ENCODE measurements at regions not wholly inside any gene's neighbourhood (a gene's known extent, or its start where the extent isn't known, plus 50 kb on each side); places are given as distances from the start of the nearest gene placed in this dataset.

GRCh38 chr10:29723726-29724125 lies 89.0 kb upstream of the SVIL start:
- Histone ChIP-seq H3K4me3 (ENCODE audit: low read length in 3 of 3) (no peak overlapping the region), H3K27me3 (ENCODE audit: control insufficient read depth, insufficient read depth, low read length) (no peaks in the 10 kb centered on the region), H3K36me3 (ENCODE audit: control insufficient read depth in 2 of 3, insufficient read depth in 3 of 3, low read length in 3 of 3) (no peaks in the 10 kb centered on the region), H3K27ac (ENCODE audit: low read depth in 2 of 2, low read length in 2 of 2) (no peak overlapping the region), H3K9ac (ENCODE audit: low read length in 3 of 3) (no peak overlapping the region), H3K4me1 (ENCODE audit: control insufficient read depth in 2 of 3, insufficient read depth in 2 of 3, low read depth in 1 of 3, low read length in 3 of 3) (peaks cover 0 to 4% (median under 1%) of the 10 kb centered on the region in 3 donors), H3K9me3 (ENCODE audit: control insufficient read depth in 2 of 3, insufficient read depth in 1 of 3, low read length in 3 of 3) (peaks cover 0 to 4% (median 0%) of the 10 kb centered on the region in 3 donors)
- intact Hi-C loops (cut with DNase I), result no loop called here
- no peak for TF ChIP-seq CTCF (IDR thresholded peaks at IDR 0.05; ENCODE audit: borderline replicate concordance, extremely low read depth, insufficient read depth)
- DNase-seq (no peak), FAIRE-seq (no peak)

DNA sequence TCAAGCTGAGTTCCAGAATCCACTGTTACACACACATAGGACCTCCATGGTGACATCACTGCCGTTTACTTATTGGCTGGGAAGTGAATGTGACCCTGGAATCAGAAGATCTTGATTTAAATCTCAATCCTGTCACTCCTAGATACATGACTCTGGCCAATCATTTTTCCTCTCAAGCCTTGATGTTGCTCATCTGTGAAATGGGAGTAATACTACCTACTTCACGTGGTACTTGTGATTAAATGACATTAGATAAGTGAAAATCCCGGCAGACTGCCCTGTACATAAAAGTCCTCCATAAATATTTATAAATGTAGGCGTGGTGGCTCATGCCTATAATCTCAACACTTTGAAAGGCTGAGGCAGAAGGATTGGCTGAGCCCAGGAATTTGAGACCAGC lies 88.0 kb upstream of the SVIL start:
- Histone ChIP-seq H3K9me3 (ENCODE audit: control insufficient read depth in 2 of 3, insufficient read depth in 1 of 3, low read length in 3 of 3) (peaks cover 0 to 4% (median 0%) of the 10 kb centered on the region in 3 donors), H3K36me3 (ENCODE audit: control insufficient read depth in 2 of 3, insufficient read depth in 3 of 3, low read length in 3 of 3) (no peaks in the 10 kb centered on the region), H3K27ac (ENCODE audit: low read depth in 2 of 2, low read length in 2 of 2) (no peak overlapping the region), H3K4me1 (ENCODE audit: control insufficient read depth in 2 of 3, insufficient read depth in 2 of 3, low read depth in 1 of 3, low read length in 3 of 3) (peaks cover 0 to 4% (median 0%) of the 10 kb centered on the region in 3 donors), H3K9ac (ENCODE audit: low read length in 3 of 3) (no peak overlapping the region), H3K27me3 (ENCODE audit: control insufficient read depth, insufficient read depth, low read length) (no peaks in the 10 kb centered on the region), H3K4me3 (ENCODE audit: low read length in 3 of 3) (no peak overlapping the region)
- TF ChIP-seq CTCF (IDR thresholded peaks at IDR 0.05; ENCODE audit: borderline replicate concordance, extremely low read depth, insufficient read depth), result no peak
- FAIRE-seq (no peak), DNase-seq (no peak)
- intact Hi-C loops (cut with DNase I), result no loop called here

GRCh38 chr10:29720149-29720548 lies 85.4 kb upstream of the SVIL start:
- H3K4me1 ChIP-seq (ENCODE audit: control insufficient read depth in 2 of 3, insufficient read depth in 2 of 3, low read depth in 1 of 3, low read length in 3 of 3), result peaks cover 0 to 4% (median 0%) of the 10 kb centered on the region in 3 donors
- no peak overlapping the region for H3K4me3 ChIP-seq (ENCODE audit: low read length in 3 of 3)
- peaks cover 0 to 4% (median 0%) of the 10 kb centered on the region in 3 donors for H3K9me3 ChIP-seq (ENCODE audit: control insufficient read depth in 2 of 3, insufficient read depth in 1 of 3, low read length in 3 of 3)
- no peak for DNase-seq
- no peak overlapping the region for H3K27ac ChIP-seq (ENCODE audit: low read depth in 2 of 2, low read length in 2 of 2)
- intact Hi-C loops (cut with DNase I), result no loop called here
- no peak for TF ChIP-seq CTCF (IDR thresholded peaks at IDR 0.05; ENCODE audit: borderline replicate concordance, extremely low read depth, insufficient read depth)
- H3K36me3 ChIP-seq (ENCODE audit: control insufficient read depth in 2 of 3, insufficient read depth in 3 of 3, low read length in 3 of 3), result no peaks in the 10 kb centered on the region
- no peak overlapping the region for H3K9ac ChIP-seq (ENCODE audit: low read length in 3 of 3)
- FAIRE-seq, result no peak
- H3K27me3 ChIP-seq (ENCODE audit: control insufficient read depth, insufficient read depth, low read length), result no peaks in the 10 kb centered on the region

- no peaks in the 10 kb centered on the region for H3K27me3 ChIP-seq (ENCODE audit: control insufficient read depth, insufficient read depth, low read length)
- H3K27ac ChIP-seq (ENCODE audit: low read depth in 2 of 2, low read length in 2 of 2), result no peak overlapping the region
- no peak for TF ChIP-seq CTCF (IDR thresholded peaks at IDR 0.05; ENCODE audit: borderline replicate concordance, extremely low read depth, insufficient read depth)
- H3K9me3 ChIP-seq (ENCODE audit: control insufficient read depth in 2 of 3, insufficient read depth in 1 of 3, low read length in 3 of 3), result peaks cover 0 to 4% (median 0%) of the 10 kb centered on the region in 3 donors
- no peak overlapping the region for H3K4me3 ChIP-seq (ENCODE audit: low read length in 3 of 3)
- FAIRE-seq (no peak), DNase-seq (no peak)
- intact Hi-C loops (cut with DNase I), result no loop called here
- no peak overlapping the region for H3K9ac ChIP-seq (ENCODE audit: low read length in 3 of 3)
- H3K36me3 ChIP-seq (ENCODE audit: control insufficient read depth in 2 of 3, insufficient read depth in 3 of 3, low read length in 3 of 3), result no peaks in the 10 kb centered on the region
- peaks cover 0 to 4% (median 0%) of the 10 kb centered on the region in 3 donors for H3K4me1 ChIP-seq (ENCODE audit: control insufficient read depth in 2 of 3, insufficient read depth in 2 of 3, low read depth in 1 of 3, low read length in 3 of 3)
Observed at GRCh38 chr10:29719281-29719675, 84.5 kb upstream of the SVIL start.

Measured in kidney (tissue), 13 donors.